T-cell (primary cell): ENCODE measurements at regions not wholly inside any gene's neighbourhood (a gene's known extent, or its start where the extent isn't known, plus 50 kb on each side); places are given as distances from the start of the nearest gene placed in this dataset.

Experiments used
- ATAC-seq, 4 experiments: fragments of 200-7000 bp in 3 of 4; fragments of 150-1000 bp in 1 of 4; cut with Tn5 transposase; replicated peaks in 1 of 4; 1 replicate in 3 of 4; 2 replicates in 1 of 4; pipeline ENCODE4 v1.10.0; 2021; ENCODE audit warnings: moderate library complexity in 3 of 4, mild to moderate bottlenecking in 2 of 4, moderate number of reproducible peaks in 1 of 4
- CTCF ChIA-PET, 2 donors: fragments of 300-600 bp; sonication (Branson Sonifier 250); formaldehyde crosslinking; loops; one replicate each; lab custom pipeline; 2022; ENCODE audit warnings: antibody characterized with exemption in 2 of 2; lab: Charles Lee
- POLR2A ChIA-PET, 2 donors: fragments of 300-600 bp; sonication (Branson Sonifier 250); formaldehyde crosslinking; loops; one replicate each; lab custom pipeline; 2022; ENCODE audit warnings: antibody characterized with exemption in 2 of 2; lab: Charles Lee
- DNase-seq, 35 experiments: peaks; one replicate each; pipeline versions ENCODE4 v3.0.0 to v3.0.0-alpha.2; 2013 to 2023
- H3K27ac ChIP-seq: one replicate; pipeline ENCODE4 v1.5.1; 2013; ENCODE audit warnings: low read length
- H3K27me3 ChIP-seq, 2 experiments: replicated peaks in 1 of 2; 1 replicate in 1 of 2; 2 replicates in 1 of 2; pipeline versions ENCODE4 v1.6.1 to v1.7.0; 2013; ENCODE audit warnings: low read length in 1 of 2, mixed read lengths in 1 of 2; ENCODE audit not compliant: control insufficient read depth in 2 of 2, insufficient read depth in 2 of 2; ENCODE audit errors: extremely low read depth in 1 of 2
- H3K36me3 ChIP-seq, 2 donors: 1 replicate in 1 of 2; 2 replicates in 1 of 2; pipeline versions ENCODE4 v1.6.1 to v1.7.0; 2013; ENCODE audit warnings: low read length in 1 of 2; ENCODE audit not compliant: control insufficient read depth in 2 of 2, insufficient read depth in 1 of 2; ENCODE audit errors: extremely low read depth in 1 of 2
- H3K4me1 ChIP-seq, 2 experiments: 1 replicate in 1 of 2; 2 replicates in 1 of 2; pipeline versions ENCODE4 v1.6.1 to v1.7.0; 2013; ENCODE audit warnings: low read length in 2 of 2, mixed read lengths in 1 of 2; ENCODE audit not compliant: insufficient read depth in 2 of 2, control insufficient read depth in 1 of 2; ENCODE audit errors: extremely low read depth in 1 of 2
- H3K4me3 ChIP-seq, 2 donors: 1 replicate in 1 of 2; 2 replicates in 1 of 2; pipeline versions ENCODE4 v1.5.1 to v1.7.0; 2013; ENCODE audit warnings: mild to moderate bottlenecking in 2 of 2, low read length in 1 of 2, moderate library complexity in 1 of 2; ENCODE audit not compliant: control insufficient read depth in 1 of 2; ENCODE audit errors: extremely low read depth in 1 of 2
- H3K9me3 ChIP-seq: 2 replicates; pipeline ENCODE4 v1.7.0; 2013
- H3K27ac Mint-ChIP-seq, 2 donors: one replicate each; pipeline ENCODE4 v1.8.0; 2020 to 2021; ENCODE audit warnings: mild to moderate bottlenecking in 2 of 2, mixed read lengths in 2 of 2
- H3K27me3 Mint-ChIP-seq, 2 donors: one replicate each; pipeline ENCODE4 v1.8.0; 2021 to 2022; ENCODE audit warnings: mixed read lengths in 2 of 2
- H3K36me3 Mint-ChIP-seq: one replicate; pipeline ENCODE4 v1.8.0; 2021; ENCODE audit warnings: mixed read lengths
- H3K4me1 Mint-ChIP-seq, 3 donors: one replicate each; pipeline ENCODE4 v1.8.0; 2020 to 2022; ENCODE audit warnings: mixed read lengths in 3 of 3, mild to moderate bottlenecking in 1 of 3
- H3K4me3 Mint-ChIP-seq, 3 donors: one replicate each; pipeline ENCODE4 v1.8.0; 2020 to 2022; ENCODE audit warnings: mild to moderate bottlenecking in 3 of 3, mixed read lengths in 3 of 3, moderate library complexity in 3 of 3
- H3K9me3 Mint-ChIP-seq, 3 donors: one replicate each; pipeline ENCODE4 v1.8.0; 2020 to 2022; ENCODE audit warnings: mixed read lengths in 3 of 3
- WGBS: methylation state at CpG from one replicate; pipeline ENCODE4 v1.1.5; 2013; ENCODE audit warnings: missing lambda C conversion rate; ENCODE audit not compliant: insufficient coverage; 5-methylcytosine and 5-hydroxymethylcytosine counted together

DNA sequence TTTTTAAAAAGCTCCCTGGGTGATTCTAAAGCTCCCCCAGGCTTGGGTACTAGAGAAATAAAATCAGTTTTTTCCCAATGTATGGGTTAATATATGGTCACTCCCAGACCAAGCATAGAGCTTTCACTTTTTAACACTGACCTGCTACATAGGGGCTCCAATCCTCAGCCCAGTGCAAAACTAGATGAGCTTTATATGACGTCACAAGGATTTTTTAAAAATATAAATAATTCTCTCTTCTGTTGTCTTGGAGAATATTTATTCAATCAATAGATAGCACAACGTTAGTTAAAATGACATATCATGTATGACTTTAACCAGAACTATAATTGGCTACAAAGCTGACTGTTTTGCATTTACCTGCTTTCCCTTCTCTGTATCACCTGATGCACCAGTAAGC, 137.9 kb upstream of the TMCC3 start:
- CTCF ChIA-PET, result interaction anchor here (0.6 to 1.1 kb wide), 5 partner anchors 12 to 514 kb away, joined by 3 to 6 read pairs (median 4); no protein-coding TSS in a partner anchor
- Mint-ChIP-seq H3K9me3 (no peaks in the 10 kb centered on the region), H3K27ac (no peak overlapping the region), H3K36me3 (no peaks in the 10 kb centered on the region), H3K4me1 (peaks cover 0 to 8% (median 3%) of the 10 kb centered on the region in 3 donors), H3K27me3 (peaks cover 4 to 7% of the 10 kb centered on the region in 2 donors), H3K4me3 (no peak overlapping the region)
- Histone ChIP-seq H3K27ac (no peak overlapping the region), H3K4me3 (no peak overlapping the region), H3K4me1 (peaks cover 0 to 2% of the 10 kb centered on the region in 2 experiments), H3K36me3 (no peaks in the 10 kb centered on the region), H3K27me3 (no peaks in the 10 kb centered on the region), H3K9me3 (no peaks in the 10 kb centered on the region)
- ATAC-seq (no peak), DNase-seq (no peak)
- WGBS, result no CpG with 5 or more reads among the region's 2 CpGs
- POLR2A ChIA-PET, result no interaction called here

DNA sequence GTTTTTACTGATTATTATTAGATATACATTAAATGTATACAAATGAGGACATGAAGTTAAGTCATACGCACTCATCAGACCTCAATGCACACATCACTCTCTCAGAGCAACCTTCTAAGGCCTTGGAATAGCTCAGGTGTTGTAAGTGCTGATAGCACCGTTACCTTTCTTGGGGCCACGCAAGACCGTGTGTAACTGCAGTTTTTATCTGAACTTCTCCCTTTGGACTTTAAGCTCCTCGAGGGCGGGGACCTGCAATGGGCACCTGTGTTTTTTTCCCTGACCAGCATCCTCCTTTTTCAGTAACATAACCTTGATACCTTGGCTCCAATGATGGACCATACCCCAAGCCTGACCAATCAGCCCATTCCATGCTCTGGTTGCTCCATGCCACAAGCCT, 136.5 kb upstream of the TMCC3 start:
- Mint-ChIP-seq H3K4me1 (no peaks in the 10 kb centered on the region), H3K9me3 (peaks cover 0 to 10% (median 5%) of the 10 kb centered on the region in 3 donors), H3K36me3 (no peaks in the 10 kb centered on the region), H3K27ac (no peak overlapping the region), H3K4me3 (no peak overlapping the region), H3K27me3 (peaks cover 6 to 7% of the 10 kb centered on the region in 2 donors)
- no peaks in the 10 kb centered on the region for H3K36me3 ChIP-seq
- 86% methylated on average over 3 of the region's 6 CpGs for WGBS
- CTCF ChIA-PET, result interaction anchor here in 1 of 2 donors (0.6 kb wide), 1 partner anchor 173 kb away, joined by 3 read pairs; no protein-coding TSS in a partner anchor
- H3K27me3 ChIP-seq, result no peaks in the 10 kb centered on the region
- H3K9me3 ChIP-seq, result no peaks in the 10 kb centered on the region
- no peaks in the 10 kb centered on the region for H3K4me1 ChIP-seq
- H3K4me3 ChIP-seq, result no peak overlapping the region
- ATAC-seq, result no peak
- DNase-seq, result no peak
- POLR2A ChIA-PET, result no interaction called here
- no peak overlapping the region for H3K27ac ChIP-seq

DNA sequence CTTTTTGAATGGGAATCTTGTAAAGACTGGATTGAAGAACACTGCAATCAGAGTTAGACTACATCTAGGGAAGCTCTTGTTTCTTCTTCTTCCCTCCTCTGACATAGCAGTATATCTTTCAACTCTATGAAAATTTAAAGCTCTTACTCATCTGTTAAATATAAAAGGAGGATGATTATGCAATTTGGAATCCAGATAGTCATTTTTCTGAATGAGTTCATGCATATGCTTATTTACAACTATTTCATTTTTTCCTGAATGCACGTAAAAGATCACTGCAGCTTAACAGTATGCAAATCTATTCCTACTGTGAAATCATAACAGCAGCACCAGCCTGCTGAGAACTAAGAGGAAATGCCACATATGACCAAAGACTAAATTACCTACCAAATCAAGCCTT, 133.5 kb upstream of the TMCC3 start:
- H3K36me3 Mint-ChIP-seq, result no peaks in the 10 kb centered on the region
- H3K9me3 ChIP-seq, result no peaks in the 10 kb centered on the region
- peaks cover 0 to 13% (median 5%) of the 10 kb centered on the region in 3 donors for H3K9me3 Mint-ChIP-seq
- CTCF ChIA-PET, result no interaction called here
- peaks cover 7 to 14% of the 10 kb centered on the region in 2 donors for H3K27me3 Mint-ChIP-seq
- H3K4me3 Mint-ChIP-seq, result no peak overlapping the region
- no peaks in the 10 kb centered on the region for H3K27me3 ChIP-seq
- DNase-seq (no peak), ATAC-seq (no peak)
- no peaks in the 10 kb centered on the region for H3K4me1 ChIP-seq
- WGBS, result no CpG with 5 or more reads among the region's 1 CpG
- no peaks in the 10 kb centered on the region for H3K36me3 ChIP-seq
- no peak overlapping the region for H3K27ac Mint-ChIP-seq
- H3K4me1 Mint-ChIP-seq, result no peaks in the 10 kb centered on the region
- H3K27ac ChIP-seq, result no peak overlapping the region
- POLR2A ChIA-PET, result no interaction called here
- H3K4me3 ChIP-seq, result no peak overlapping the region

DNA sequence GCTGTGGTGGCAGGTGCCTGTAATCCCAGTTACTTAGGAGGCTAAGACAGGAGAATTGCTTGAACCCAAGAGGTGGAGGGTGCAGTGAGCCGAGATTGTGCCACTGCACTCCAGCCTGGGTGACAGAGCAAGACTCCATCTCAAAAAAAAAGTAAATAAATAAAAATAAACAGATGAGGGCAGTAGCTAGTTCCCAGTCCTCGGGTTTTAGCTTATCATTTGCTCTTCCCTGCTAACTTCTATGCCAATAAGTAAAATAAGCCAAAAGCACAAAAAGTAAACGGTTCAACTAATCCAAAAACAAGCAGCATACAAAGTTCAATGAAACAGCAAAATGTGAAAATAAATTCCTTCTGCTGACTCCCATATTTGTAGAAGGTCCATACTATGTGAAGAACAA, 133.0 kb upstream of the TMCC3 start:
- no CpG with 5 or more reads among the region's 3 CpGs for WGBS
- POLR2A ChIA-PET, result no interaction called here

DNA sequence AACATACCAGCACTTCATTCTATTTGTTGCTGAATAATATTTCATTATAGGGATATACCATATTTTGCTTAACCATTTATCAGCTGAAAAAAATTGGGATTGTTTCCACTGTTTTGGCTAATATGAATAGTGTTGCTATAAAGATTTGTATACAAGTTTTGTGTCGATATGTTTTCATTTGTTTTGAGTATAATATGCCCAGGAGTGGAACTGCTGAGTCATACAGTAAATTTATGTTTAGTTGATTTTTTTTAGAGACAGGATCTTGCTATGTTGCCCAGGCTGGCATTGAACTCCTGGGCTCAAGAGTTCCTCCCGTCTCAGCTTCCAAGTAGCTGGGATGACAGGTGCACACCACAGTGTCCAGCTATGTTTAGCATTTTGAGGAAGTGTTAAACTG, 131.5 kb upstream of the TMCC3 start:
- H3K9me3 ChIP-seq, result no peaks in the 10 kb centered on the region
- no peaks in the 10 kb centered on the region for H3K4me1 ChIP-seq
- WGBS, result 78% methylated on average over 2 of the region's 2 CpGs
- Mint-ChIP-seq H3K4me3 (no peak overlapping the region), H3K4me1 (no peaks in the 10 kb centered on the region), H3K27ac (no peak overlapping the region), H3K36me3 (no peaks in the 10 kb centered on the region), H3K27me3 (peaks cover 14 to 21% of the 10 kb centered on the region in 2 donors), H3K9me3 (peaks cover 0 to 13% (median 5%) of the 10 kb centered on the region in 3 donors)
- H3K27me3 ChIP-seq, result no peaks in the 10 kb centered on the region
- no peak overlapping the region for H3K27ac ChIP-seq
- ChIA-PET POLR2A (no interaction called here), CTCF (no interaction called here)
- no peak for ATAC-seq
- no peaks in the 10 kb centered on the region for H3K36me3 ChIP-seq
- no peak for DNase-seq
- no peak overlapping the region for H3K4me3 ChIP-seq

More for the DNA sequence above, 133.0 kb upstream of the TMCC3 start:
- no peaks in the 10 kb centered on the region for H3K4me1 Mint-ChIP-seq
- Histone ChIP-seq H3K27ac (no peak overlapping the region), H3K27me3 (no peaks in the 10 kb centered on the region), H3K36me3 (no peaks in the 10 kb centered on the region), H3K9me3 (no peaks in the 10 kb centered on the region), H3K4me1 (no peaks in the 10 kb centered on the region), H3K4me3 (no peak overlapping the region)
- DNase-seq (no peak), ATAC-seq (no peak)
- H3K27ac Mint-ChIP-seq, result no peak overlapping the region
- peaks cover 8 to 15% of the 10 kb centered on the region in 2 donors for H3K27me3 Mint-ChIP-seq
- CTCF ChIA-PET, result no interaction called here
- H3K9me3 Mint-ChIP-seq, result peaks cover 0 to 13% (median 5%) of the 10 kb centered on the region in 3 donors
- H3K36me3 Mint-ChIP-seq, result no peaks in the 10 kb centered on the region
- no peak overlapping the region for H3K4me3 Mint-ChIP-seq

DNA sequence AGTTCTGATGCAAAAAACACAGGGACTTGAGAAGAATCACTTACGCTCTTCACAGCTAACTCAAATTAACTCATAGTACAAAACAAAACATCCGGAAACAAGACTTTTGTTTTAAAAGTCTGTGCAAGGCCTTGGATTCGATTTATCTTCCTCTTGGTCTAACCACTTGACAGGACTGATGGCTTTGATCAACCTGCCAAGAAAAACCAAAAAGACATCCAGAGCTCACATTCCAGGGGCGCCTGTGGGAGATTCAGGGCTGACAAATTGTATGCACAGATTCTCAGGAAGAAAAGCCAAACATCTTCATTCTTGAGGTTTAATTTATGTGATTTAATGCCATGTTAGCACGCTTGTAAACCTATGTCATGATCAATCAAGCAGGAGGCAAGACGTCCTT, 129.1 kb upstream of the TMCC3 start:
- no peaks in the 10 kb centered on the region for H3K36me3 ChIP-seq
- H3K27me3 ChIP-seq, result no peaks in the 10 kb centered on the region
- H3K27ac ChIP-seq, result no peak overlapping the region
- H3K9me3 Mint-ChIP-seq, result peaks cover 0 to 13% (median 5%) of the 10 kb centered on the region in 3 donors
- peaks cover 14 to 21% of the 10 kb centered on the region in 2 donors for H3K27me3 Mint-ChIP-seq
- H3K4me3 Mint-ChIP-seq, result no peak overlapping the region
- no peaks in the 10 kb centered on the region for H3K4me1 Mint-ChIP-seq
- WGBS, result 69% methylated on average over 6 of the region's 6 CpGs
- ChIA-PET POLR2A (no interaction called here), CTCF (interaction anchor here in 1 of 2 donors (0.6 kb wide), 1 partner anchor 1870 kb away, joined by 3 read pairs; no protein-coding TSS in a partner anchor)
- H3K4me3 ChIP-seq, result no peak overlapping the region
- DNase-seq (no peak), ATAC-seq (no peak)
- H3K36me3 Mint-ChIP-seq, result no peaks in the 10 kb centered on the region
- H3K27ac Mint-ChIP-seq, result no peak overlapping the region
- no peaks in the 10 kb centered on the region for H3K9me3 ChIP-seq
- no peaks in the 10 kb centered on the region for H3K4me1 ChIP-seq

DNA sequence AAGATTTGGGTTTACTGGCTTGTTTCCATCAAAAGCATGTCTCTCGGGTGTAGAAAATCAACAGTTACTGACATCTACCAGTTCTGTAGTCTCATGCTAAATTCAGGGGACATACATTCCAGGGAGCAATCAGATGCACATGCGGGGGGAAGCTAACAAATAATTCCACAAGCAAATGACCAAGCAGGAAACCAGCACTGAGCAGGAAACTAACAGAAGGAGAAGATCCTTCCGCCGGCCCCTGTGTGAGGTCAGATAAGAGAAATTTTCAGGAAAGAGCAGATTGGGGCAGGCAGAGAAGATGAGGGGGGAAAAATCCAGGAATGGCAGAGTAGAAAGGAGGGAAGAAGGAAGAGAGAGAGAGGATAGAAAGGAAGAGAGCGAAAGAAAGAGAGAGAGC, 127.6 kb upstream of the TMCC3 start:
- H3K36me3 ChIP-seq, result no peaks in the 10 kb centered on the region
- H3K4me3 Mint-ChIP-seq, result no peak overlapping the region
- 74% methylated on average over 4 of the region's 5 CpGs for WGBS
- peaks cover 0 to 12% (median 5%) of the 10 kb centered on the region in 3 donors for H3K9me3 Mint-ChIP-seq
- CTCF ChIA-PET, result no interaction called here
- no peaks in the 10 kb centered on the region for H3K4me1 ChIP-seq
- ATAC-seq (no peak), DNase-seq (no peak)
- no peak overlapping the region for H3K4me3 ChIP-seq
- H3K27ac Mint-ChIP-seq, result no peak overlapping the region
- H3K9me3 ChIP-seq, result no peaks in the 10 kb centered on the region
- H3K27ac ChIP-seq, result no peak overlapping the region
- H3K4me1 Mint-ChIP-seq, result no peaks in the 10 kb centered on the region
- no peaks in the 10 kb centered on the region for H3K27me3 ChIP-seq
- peaks cover 11 to 17% of the 10 kb centered on the region in 2 donors for H3K27me3 Mint-ChIP-seq
- POLR2A ChIA-PET, result no interaction called here
- H3K36me3 Mint-ChIP-seq, result no peaks in the 10 kb centered on the region
